ENCODE measurements at regions not wholly inside any gene's neighbourhood (a gene's known extent, or its start where the extent isn't known, plus 50 kb on each side); places are given as distances from the start of the nearest gene placed in this dataset.

- BruUV-seq (replicated peaks), result no TSS peak
- H3K4me1 ChIP-seq (replicated peaks in 1 of 2; ENCODE audit: control insufficient read depth in 2 of 2, insufficient read depth in 2 of 2, low read length in 2 of 2), result no peaks in the 10 kb centered on the region
- no peak for DNase-seq (ENCODE audit: extremely low read depth in 1 of 4, low spot score in 3 of 4)
- no peaks in the 10 kb centered on the region for H4K20me1 ChIP-seq (replicated peaks; ENCODE audit: control insufficient read depth, insufficient read depth, low read length)
- H3K36me3 ChIP-seq (ENCODE audit: control insufficient read depth, insufficient read depth, low read length), result no peaks in the 10 kb centered on the region
- no peaks in the 10 kb centered on the region for H3K9me3 ChIP-seq (replicated peaks; ENCODE audit: control insufficient read depth, insufficient read depth, low read depth, low read length)
- under 1% methylated on average over 11 of the region's 11 CpGs for WGBS (ENCODE audit: insufficient coverage, low coverage, missing lambda C conversion rate)
- no peaks in the 10 kb centered on the region for H3K27me3 ChIP-seq (ENCODE audit: control insufficient read depth in 2 of 2, insufficient read depth in 2 of 2, low read length in 2 of 2)
- in situ Hi-C loops (cut with MboI) (no loop called here), intact Hi-C loops (cut with micrococcal nuclease) (no loop called here)
- H2AFZ ChIP-seq (ENCODE audit: low read depth, low read length), result no peak overlapping the region
- H3K4me2 ChIP-seq (ENCODE audit: insufficient read depth, low read length), result no peak overlapping the region
- CTCF ChIA-PET (ENCODE audit: low intra/inter-chr PET ratio), result no interaction called here
- H3K27ac ChIP-seq (ENCODE audit: extremely low read depth, low read depth, low read length), result no peak overlapping the region
- H3K4me3 ChIP-seq, result no peak overlapping the region
- POLR2A ChIA-PET, result no interaction called here
- TF ChIP-seq RBBP5 (IDR thresholded peaks at IDR 0.05; ENCODE audit: borderline replicate concordance, insufficient read depth, low read length, poor library complexity, severe bottlenecking), result no peak
- no peak for TF ChIP-seq TAF1 (IDR thresholded peaks at IDR 0.05; ENCODE audit: control insufficient read depth, extremely low read depth, insufficient read depth, low read length, severe bottlenecking)
- no peak overlapping the region for H3K9ac ChIP-seq (ENCODE audit: insufficient read depth in 1 of 2, low read depth in 2 of 2, low read length in 2 of 2)
- no peaks in the 10 kb centered on the region for H3K9me1 ChIP-seq (ENCODE audit: control insufficient read depth, insufficient read depth, low read length)
- FAIRE-seq, result no peak
- no peak for ATAC-seq
- H3K79me2 ChIP-seq (ENCODE audit: control insufficient read depth, insufficient read depth, low read length), result no peaks in the 10 kb centered on the region
Measured at GRCh38 chr13:85853901-85854663, 54.9 kb upstream of the SLITRK6 start.

GRCh38 chr13:85853161-85853894, 54.1 kb upstream of the SLITRK6 start:
- Histone ChIP-seq H3K4me2 (ENCODE audit: insufficient read depth, low read length) (no peak overlapping the region), H3K9ac (ENCODE audit: insufficient read depth in 1 of 2, low read depth in 2 of 2, low read length in 2 of 2) (no peak overlapping the region), H3K9me3 (replicated peaks; ENCODE audit: control insufficient read depth, insufficient read depth, low read depth, low read length) (no peaks in the 10 kb centered on the region), H3K4me1 (replicated peaks in 1 of 2; ENCODE audit: control insufficient read depth in 2 of 2, insufficient read depth in 2 of 2, low read length in 2 of 2) (no peaks in the 10 kb centered on the region), H4K20me1 (replicated peaks; ENCODE audit: control insufficient read depth, insufficient read depth, low read length) (no peaks in the 10 kb centered on the region), H3K79me2 (ENCODE audit: control insufficient read depth, insufficient read depth, low read length) (no peaks in the 10 kb centered on the region), H2AFZ (ENCODE audit: low read depth, low read length) (no peak overlapping the region), H3K27me3 (ENCODE audit: control insufficient read depth in 2 of 2, insufficient read depth in 2 of 2, low read length in 2 of 2) (no peaks in the 10 kb centered on the region), H3K4me3 (no peak overlapping the region), H3K36me3 (ENCODE audit: control insufficient read depth, insufficient read depth, low read length) (no peaks in the 10 kb centered on the region), H3K9me1 (ENCODE audit: control insufficient read depth, insufficient read depth, low read length) (no peaks in the 10 kb centered on the region), H3K27ac (ENCODE audit: extremely low read depth, low read depth, low read length) (no peak overlapping the region)
- TF ChIP-seq KDM5B (IDR thresholded peaks at IDR 0.05; ENCODE audit: insufficient replicate concordance, low read depth, low read length) (no peak), GTF2A2 (tag; IDR thresholded peaks at IDR 0.05) (no peak)
- ChIA-PET POLR2A (no interaction called here), CTCF (ENCODE audit: low intra/inter-chr PET ratio) (no interaction called here)
- intact Hi-C loops (cut with micrococcal nuclease) (no loop called here), in situ Hi-C loops (cut with MboI) (no loop called here)
- WGBS (ENCODE audit: insufficient coverage, low coverage, missing lambda C conversion rate), result 0% methylated on average over 4 of the region's 8 CpGs
- no peak for ATAC-seq
- FAIRE-seq, result no peak
- no TSS peak for BruUV-seq (replicated peaks)
- DNase-seq (ENCODE audit: extremely low read depth in 1 of 4, low spot score in 3 of 4), result no peak

Data from K562 (cell line).